Stomach (tissue), 4 donors: ENCODE measurements at regions not wholly inside any gene's neighbourhood (a gene's known extent, or its start where the extent isn't known, plus 50 kb on each side); places are given as distances from the start of the nearest gene placed in this dataset.

Experiments
- CTCF ChIP-seq, 7 experiments: fragments of 450-650 bp in 4 of 7; fragments of 200-600 bp in 3 of 7; sonication (generic) in 3 of 7; IDR thresholded peaks; one replicate each; pipeline ENCODE4 v1.5.1; 2016 to 2019; ENCODE audit warnings: antibody characterized with exemption in 7 of 7, control low read depth in 2 of 7, mild to moderate bottlenecking in 1 of 7
- POLR2A ChIP-seq, 4 donors: fragments of 450-650 bp; IDR thresholded peaks; one replicate each; pipeline ENCODE4 v1.6.1; 2016; ENCODE audit warnings: antibody characterized with exemption in 4 of 4, control low read depth in 2 of 4, mild to moderate bottlenecking in 1 of 4, moderate library complexity in 1 of 4

GRCh38 chr1:60994369-60994768 lies 88.0 kb upstream of the NFIA start:
- TF ChIP-seq CTCF (IDR thresholded peaks at IDR 0.05) (no peak), POLR2A (IDR thresholded peaks at IDR 0.05) (no peak)
